K562 (cell line): ENCODE measurements at regions not wholly inside any gene's neighbourhood (a gene's known extent, or its start where the extent isn't known, plus 50 kb on each side); places are given as distances from the start of the nearest gene placed in this dataset.

Source experiments
- ATAC-seq: fragments of 200-7000 bp; cut with Tn5 transposase; 3 replicates; pipeline ENCODE4 v1.9.1; 2020; ENCODE audit warnings: moderate library complexity
- BruUV-seq: library from RNA; stranded (reverse); fragments of 400-500 nt; replicated peaks from 2 replicates; lab custom pipeline; 2021; lab: Mats Ljungman, UMichigan
- CTCF ChIA-PET: fragments of 300-600 bp; formaldehyde crosslinking; extraction: SDS; loops from one replicate; lab custom pipeline; 2021; ENCODE audit warnings: low intra/inter-chr PET ratio; lab: Yijun Ruan, JAX
- POLR2A ChIA-PET: fragments of 300-600, 350-650 bp; sonication (Branson Sonifier 250); formaldehyde crosslinking; extraction: SDS; loops from one replicate; lab custom pipeline; 2021; ENCODE audit warnings: antibody characterized with exemption, inconsistent platforms; lab: Yijun Ruan, JAX
- DNase-seq, 4 experiments: peaks; one replicate each; pipeline versions ENCODE4 v3.0.0 to v3.0.0-alpha.2; 2011 to 2018; ENCODE audit warnings: low spot score in 3 of 4, mixed read lengths in 3 of 4; ENCODE audit errors: extremely low read depth in 1 of 4
- FAIRE-seq: peaks from 2 replicates; lab custom pipeline; 2011; peaks lifted over from hg19 to GRCh38; lab: Jason Lieb, UNC
- H2AFZ ChIP-seq: 2 replicates; pipeline ENCODE4 v1.6.0; 2011; ENCODE audit warnings: low read depth, low read length, control low read depth, inconsistent platforms
- H3K27ac ChIP-seq: fragments of 200-600 bp; 3 replicates; pipeline ENCODE4 v1.8.0; 2011; ENCODE audit warnings: low read depth, mild to moderate bottlenecking, control low read depth, inconsistent platforms, low read length, moderate library complexity, mixed read lengths; ENCODE audit errors: extremely low read depth
- H3K27me3 ChIP-seq, 2 experiments: fragments of 300-600 bp in 1 of 2; 2 replicates in 1 of 2; 3 replicates in 1 of 2; pipeline versions ENCODE4 v1.6.0 to v1.8.0; 2011; ENCODE audit warnings: inconsistent platforms in 2 of 2, low read length in 2 of 2, mild to moderate bottlenecking in 1 of 2, mixed read lengths in 1 of 2, moderate library complexity in 1 of 2; ENCODE audit not compliant: control insufficient read depth in 2 of 2, insufficient read depth in 2 of 2
- H3K36me3 ChIP-seq: fragments of 300-600 bp; 3 replicates; pipeline ENCODE4 v1.8.0; 2011; ENCODE audit warnings: mild to moderate bottlenecking, low read length, inconsistent platforms; ENCODE audit not compliant: control insufficient read depth, insufficient read depth
- H3K4me1 ChIP-seq, 2 experiments: fragments of 200-600 bp in 1 of 2; replicated peaks in 1 of 2; 2 replicates in 1 of 2; 3 replicates in 1 of 2; pipeline versions ENCODE4 v1.5.1 to v1.8.0; 2011; ENCODE audit warnings: inconsistent platforms in 2 of 2, low read length in 2 of 2, mild to moderate bottlenecking in 1 of 2, mixed read lengths in 1 of 2, moderate library complexity in 1 of 2; ENCODE audit not compliant: control insufficient read depth in 2 of 2, insufficient read depth in 2 of 2
- H3K4me2 ChIP-seq: 2 replicates; pipeline ENCODE4 v1.6.1; 2011; ENCODE audit warnings: low read length, control low read depth, inconsistent platforms, mixed read lengths; ENCODE audit not compliant: insufficient read depth
- H3K4me3 ChIP-seq: fragments of 200-600 bp; sonication (generic), shearing (Covaris generic); 2 replicates; pipeline ENCODE4 v1.5.1; 2016; ENCODE audit warnings: control low read depth, inconsistent platforms
- H3K79me2 ChIP-seq: fragments of 200-600 bp; 3 replicates; pipeline ENCODE4 v1.8.0; 2011; ENCODE audit warnings: low read length, inconsistent platforms; ENCODE audit not compliant: control insufficient read depth, insufficient read depth
- H3K9ac ChIP-seq, 2 experiments: 2 replicates each; pipeline versions ENCODE4 v1.6.0 to v1.6.1; 2011; ENCODE audit warnings: low read depth in 2 of 2, low read length in 2 of 2, control low read depth in 1 of 2, inconsistent platforms in 1 of 2, mild to moderate bottlenecking in 1 of 2, mixed read lengths in 1 of 2; ENCODE audit not compliant: insufficient read depth in 1 of 2
- H3K9me1 ChIP-seq: one replicate; pipeline ENCODE4 v1.6.0; 2011; ENCODE audit warnings: inconsistent platforms, mild to moderate bottlenecking, low read length, moderate library complexity; ENCODE audit not compliant: control insufficient read depth, insufficient read depth
- H3K9me3 ChIP-seq: replicated peaks from 2 replicates; pipeline ENCODE4 v1.5.1; 2011; ENCODE audit warnings: low read depth, low read length, inconsistent platforms; ENCODE audit not compliant: control insufficient read depth, insufficient read depth
- H4K20me1 ChIP-seq: replicated peaks from 2 replicates; pipeline ENCODE4 v1.6.1; 2011; ENCODE audit warnings: low read length, inconsistent platforms, mixed read lengths; ENCODE audit not compliant: control insufficient read depth, insufficient read depth
- ASH1L ChIP-seq: fragments of 450-650 bp; IDR thresholded peaks from 2 replicates; pipeline ENCODE4 v1.6.1; 2018; ENCODE audit warnings: borderline replicate concordance, mild to moderate bottlenecking, low read depth; ENCODE audit not compliant: partially characterized antibody
- ATF2 ChIP-seq: sonication (generic); formaldehyde crosslinking; IDR thresholded peaks from 2 replicates; pipeline ENCODE4 v1.8.1; 2022; ENCODE audit warnings: missing genetic modification reagents
- CREBBP ChIP-seq: IDR thresholded peaks from one replicate; pipeline ENCODE4 v1.6.1; 2012; ENCODE audit warnings: low read depth, mild to moderate bottlenecking, control low read depth, inconsistent platforms, low read length
- HNRNPLL ChIP-seq: fragments of 200-400 bp; formaldehyde crosslinking; IDR thresholded peaks from 2 replicates; pipeline ENCODE4 v1.6.1; 2017; ENCODE audit warnings: low read length, low read depth, mild to moderate bottlenecking; ENCODE audit not compliant: poor library complexity, severe bottlenecking
- ZC3H4 ChIP-seq: sonication (generic); formaldehyde crosslinking; IDR thresholded peaks from 2 replicates; pipeline ENCODE4 v1.9.0; 2021; ENCODE audit warnings: missing genetic modification reagents, borderline replicate concordance
- ZNF184 ChIP-seq: sonication (generic); formaldehyde crosslinking; IDR thresholded peaks from 2 replicates; pipeline ENCODE4 v1.5.0; 2020; ENCODE audit warnings: missing genetic modification reagents
- WGBS: fragments of 100-300 bp; shearing (Covaris generic); methylation state at CpG from one replicate; pipeline ENCODE4 v1.1.6; 2016; ENCODE audit warnings: low coverage, mixed read lengths; ENCODE audit not compliant: insufficient coverage; ENCODE audit errors: missing lambda C conversion rate; 5-methylcytosine and 5-hydroxymethylcytosine counted together
- in situ Hi-C: fragments of 300-500 bp; cut with MboI; formaldehyde crosslinking; loops from 4 replicates; pipeline ENCODE4 v1.15.0; 2018; ENCODE audit warnings: inconsistent platforms, mixed read lengths
- intact Hi-C: fragments of 100-400 bp; cut with micrococcal nuclease; formaldehyde crosslinking; loops from 2 replicates; pipeline ENCODE4 v1.14.2; 2022

GRCh38 chr9:1222511-1222910, 172.4 kb downstream of the DMRT2 start:
- Histone ChIP-seq H3K79me2 (no peaks in the 10 kb centered on the region), H4K20me1 (no peaks in the 10 kb centered on the region), H3K4me3 (no peak overlapping the region), H2AFZ (no peak overlapping the region), H3K9me1 (no peaks in the 10 kb centered on the region), H3K27me3 (no peaks in the 10 kb centered on the region), H3K9me3 (no peaks in the 10 kb centered on the region), H3K9ac (no peak overlapping the region), H3K4me1 (no peaks in the 10 kb centered on the region), H3K27ac (no peak overlapping the region), H3K36me3 (no peaks in the 10 kb centered on the region), H3K4me2 (no peak overlapping the region)
- DNase-seq (no peak), ATAC-seq (no peak), FAIRE-seq (no peak)
- in situ Hi-C loops: no loop called here
- intact Hi-C loops: no loop called here
- ChIA-PET POLR2A (no interaction called here), CTCF (no interaction called here)
- 0% methylated on average over 3 of the region's 3 CpGs for WGBS
- no peak for TF ChIP-seq ASH1L
- no peak for TF ChIP-seq ATF2 (CRISPR knock-in tag)
- no peak for TF ChIP-seq ZNF184 (CRISPR knock-in tag)
- no peak for TF ChIP-seq CREBBP
- no peak for TF ChIP-seq ZC3H4
- no peak for TF ChIP-seq HNRNPLL
- no TSS peak for BruUV-seq
